BE2C (cell line): ENCODE measurements at regions not wholly inside any gene's neighbourhood (a gene's known extent, or its start where the extent isn't known, plus 50 kb on each side); places are given as distances from the start of the nearest gene placed in this dataset.

Experiments
- DNase-seq: peaks from one replicate; pipeline ENCODE4 v3.0.0-alpha.2; 2020
- H3K27me3 ChIP-seq: fragments of 250-450 bp; sonication (Bioruptor Pico); 2 replicates; pipeline ENCODE4 v1.5.1; 2020; ENCODE audit warnings: mild to moderate bottlenecking
- H3K36me3 ChIP-seq: fragments of 250-450 bp; sonication (Bioruptor Pico); 2 replicates; pipeline ENCODE4 v1.5.1; 2020; ENCODE audit warnings: mild to moderate bottlenecking
- H3K4me1 ChIP-seq: fragments of 250-450 bp; sonication (Bioruptor Pico); 2 replicates; pipeline ENCODE4 v1.5.1; 2020
- H3K4me3 ChIP-seq: 2 replicates; pipeline ENCODE4 v1.5.1; 2011; ENCODE audit warnings: low read depth, low read length
- H3K9me3 ChIP-seq: fragments of 250-450 bp; sonication (Bioruptor Pico); 2 replicates; pipeline ENCODE4 v1.5.1; 2020
- CTCF ChIP-seq: IDR thresholded peaks from 2 replicates; pipeline ENCODE4 v1.5.1; 2012; ENCODE audit warnings: mild to moderate bottlenecking, low read depth, low read length

DNA sequence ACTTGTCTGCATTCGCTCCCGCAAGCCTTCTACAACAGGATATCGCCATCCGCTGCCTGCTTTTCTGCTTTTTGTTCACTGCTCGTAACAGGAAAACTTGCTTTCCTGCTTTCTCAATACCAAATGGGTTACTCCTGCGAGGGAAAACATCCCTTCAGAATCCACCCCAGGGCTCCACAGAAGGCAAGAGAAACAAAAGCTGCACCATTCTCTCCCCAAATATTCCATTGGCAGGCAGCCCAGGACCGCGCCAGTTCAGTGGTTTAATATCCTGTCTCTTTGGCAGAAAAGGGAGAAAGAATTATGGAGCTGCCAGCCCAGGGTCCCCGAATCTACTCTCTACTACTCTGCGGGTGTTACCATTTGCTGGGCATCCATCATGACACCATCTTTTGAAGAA, 84.7 kb upstream of the DOCK9 start:
- Histone ChIP-seq H3K4me1 (no peaks in the 10 kb centered on the region), H3K9me3 (no peaks in the 10 kb centered on the region), H3K36me3 (no peaks in the 10 kb centered on the region), H3K27me3 (peaks cover 17% of the 10 kb centered on the region; the same call in 1 of the 2 replicates), H3K4me3 (no peak overlapping the region)
- no peak for TF ChIP-seq CTCF
- no peak for DNase-seq

GRCh38 chr13:99063178-99063577, 85.3 kb upstream of the DOCK9 start:
- peaks cover 19% of the 10 kb centered on the region; the same call in 1 of the 2 replicates for H3K27me3 ChIP-seq
- DNase-seq = no peak
- no peak for TF ChIP-seq CTCF

GRCh38 chr13:99063952-99064351, 86.1 kb upstream of the DOCK9 start:
- H3K4me3 ChIP-seq = no peak overlapping the region
- no peak for DNase-seq
- no peaks in the 10 kb centered on the region for H3K36me3 ChIP-seq
- H3K4me1 ChIP-seq = no peaks in the 10 kb centered on the region
- TF ChIP-seq CTCF = no peak
- peaks cover 20% of the 10 kb centered on the region; the same call in 1 of the 2 replicates for H3K27me3 ChIP-seq
- H3K9me3 ChIP-seq = no peaks in the 10 kb centered on the region

More at GRCh38 chr13:99063178-99063577, 85.3 kb upstream of the DOCK9 start:
- Histone ChIP-seq H3K4me3 (no peak overlapping the region), H3K9me3 (no peaks in the 10 kb centered on the region), H3K4me1 (no peaks in the 10 kb centered on the region), H3K36me3 (no peaks in the 10 kb centered on the region)

GRCh38 chr13:99064624-99065234, 86.9 kb upstream of the DOCK9 start:
- H3K4me3 ChIP-seq = no peak overlapping the region
- H3K4me1 ChIP-seq = no peaks in the 10 kb centered on the region
- peaks cover 25% of the 10 kb centered on the region; the same call in 1 of the 2 replicates for H3K27me3 ChIP-seq
- no peaks in the 10 kb centered on the region for H3K36me3 ChIP-seq
- H3K9me3 ChIP-seq = no peaks in the 10 kb centered on the region
- TF ChIP-seq CTCF = no peak
- DNase-seq = no peak

DNA sequence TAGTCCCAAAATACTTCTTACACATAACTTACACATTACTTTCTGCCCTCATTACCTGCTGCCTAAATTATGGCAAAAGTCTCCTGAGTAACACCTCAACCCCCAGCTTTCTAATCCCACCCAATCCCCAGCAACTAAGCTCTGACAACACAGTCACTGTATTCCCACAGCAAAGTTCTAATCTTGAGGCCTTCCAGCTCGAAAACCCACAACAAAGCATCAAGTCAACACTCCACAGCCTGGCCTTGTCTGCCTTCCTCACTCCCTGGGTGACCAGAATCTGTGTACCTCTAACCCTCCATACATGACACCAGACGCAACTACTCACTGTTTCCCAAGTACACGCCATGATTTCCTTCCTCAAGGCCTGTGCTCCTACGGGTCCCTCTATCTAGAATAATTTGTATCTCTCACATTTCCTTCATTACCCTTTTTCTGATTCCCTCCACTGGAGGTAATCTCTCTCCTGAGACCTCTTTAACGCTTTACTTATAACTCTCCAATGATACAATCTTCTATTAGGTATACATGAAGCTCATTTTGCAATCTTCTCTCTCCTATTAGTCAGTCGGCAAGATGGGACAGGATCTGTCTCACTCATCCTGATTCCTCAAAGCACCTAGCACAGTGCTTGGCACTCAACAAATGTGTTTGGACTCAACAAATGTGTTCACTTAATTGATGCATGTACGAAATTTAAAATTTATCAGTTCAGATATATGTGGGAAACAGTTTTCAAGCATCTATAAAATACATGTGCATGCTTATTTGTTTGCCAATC, 87.6 kb upstream of the DOCK9 start:
- Histone ChIP-seq H3K4me1 (no peaks in the 10 kb centered on the region), H3K9me3 (no peaks in the 10 kb centered on the region), H3K27me3 (peaks cover 30% of the 10 kb centered on the region; the same call in 1 of the 2 replicates), H3K36me3 (no peaks in the 10 kb centered on the region), H3K4me3 (no peak overlapping the region)
- TF ChIP-seq CTCF = no peak
- no peak for DNase-seq

GRCh38 chr13:99066219-99066618, 88.4 kb upstream of the DOCK9 start:
- Histone ChIP-seq H3K27me3 (peaks cover 36% of the 10 kb centered on the region; the same call in 1 of the 2 replicates), H3K9me3 (no peaks in the 10 kb centered on the region), H3K36me3 (no peaks in the 10 kb centered on the region), H3K4me3 (no peak overlapping the region), H3K4me1 (no peaks in the 10 kb centered on the region)
- no peak for DNase-seq
- no peak for TF ChIP-seq CTCF
